SW480 (cell line): ENCODE measurements at regions not wholly inside any gene's neighbourhood (a gene's known extent, or its start where the extent isn't known, plus 50 kb on each side); places are given as distances from the start of the nearest gene placed in this dataset.
"Not testable (repeated sequence)": the region's sequence is repeated elsewhere in the genome, so short reads cannot be mapped to it uniquely, and the experiment has no call there.

Experiments used
- DNase-seq: peaks from one replicate; pipeline ENCODE4 v3.0.0-alpha.2; 2016; ENCODE audit warnings: low spot score

DNA sequence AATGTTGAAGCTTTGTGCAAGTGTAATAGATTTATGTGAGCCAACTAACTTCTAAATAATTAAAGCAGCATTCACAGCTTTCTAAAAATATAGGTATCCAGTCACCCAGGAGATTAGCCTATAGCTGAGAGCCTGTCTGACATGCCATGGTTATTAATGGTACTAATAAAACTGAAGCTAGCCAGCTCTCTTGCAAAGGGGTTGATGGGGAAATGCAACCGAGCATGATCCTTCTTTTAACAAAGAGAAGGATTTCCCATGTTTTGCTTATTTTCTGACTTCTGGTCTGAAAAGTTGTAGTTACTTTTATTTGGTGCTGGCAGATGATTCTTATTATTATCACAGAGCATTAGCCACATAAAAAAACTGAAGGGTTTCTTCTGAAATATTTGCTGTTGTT, 488.7 kb upstream of the CYLC2 start:
- no peak for DNase-seq

DNA sequence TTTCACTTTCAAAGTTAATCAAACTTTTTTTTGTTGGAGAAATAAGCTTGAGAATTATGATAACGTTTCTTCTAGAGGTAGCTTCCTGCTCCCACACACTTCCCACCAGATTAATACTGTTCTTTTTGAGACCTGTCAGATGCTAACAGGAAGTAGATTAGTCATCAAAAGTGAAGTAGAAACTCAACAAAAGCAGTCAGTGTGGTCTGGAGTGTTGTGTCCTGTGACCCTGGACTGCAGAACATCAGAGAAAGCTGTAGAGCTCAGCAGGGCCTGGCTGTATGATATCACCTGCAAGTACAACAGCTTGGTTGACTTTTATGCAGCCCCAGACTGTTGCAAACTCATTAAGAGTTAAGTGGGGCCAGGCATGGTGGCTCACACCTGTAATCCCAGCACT, 495.7 kb upstream of the CYLC2 start:
- no peak for DNase-seq

DNA sequence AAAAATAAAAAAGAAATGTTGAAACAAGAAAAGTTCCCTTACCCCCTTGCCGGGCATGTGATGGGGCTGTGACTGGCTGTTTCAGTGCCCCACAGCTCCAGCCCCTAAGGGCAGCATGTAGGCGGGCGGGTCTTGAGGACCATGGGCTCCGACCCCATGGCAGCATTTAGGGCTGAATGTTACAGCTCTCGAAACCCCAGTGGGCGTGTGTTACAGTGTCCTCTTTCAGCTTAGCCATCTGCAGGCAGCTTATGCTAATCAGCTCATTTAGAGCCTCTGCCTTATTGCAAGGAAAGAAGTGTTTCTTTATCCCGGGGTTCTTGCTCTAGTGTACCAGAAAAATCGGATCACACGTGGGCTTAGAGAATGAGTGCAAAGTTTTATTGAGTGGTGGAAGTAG, 497.4 kb upstream of the CYLC2 start:
- DNase-seq = no peak

DNA sequence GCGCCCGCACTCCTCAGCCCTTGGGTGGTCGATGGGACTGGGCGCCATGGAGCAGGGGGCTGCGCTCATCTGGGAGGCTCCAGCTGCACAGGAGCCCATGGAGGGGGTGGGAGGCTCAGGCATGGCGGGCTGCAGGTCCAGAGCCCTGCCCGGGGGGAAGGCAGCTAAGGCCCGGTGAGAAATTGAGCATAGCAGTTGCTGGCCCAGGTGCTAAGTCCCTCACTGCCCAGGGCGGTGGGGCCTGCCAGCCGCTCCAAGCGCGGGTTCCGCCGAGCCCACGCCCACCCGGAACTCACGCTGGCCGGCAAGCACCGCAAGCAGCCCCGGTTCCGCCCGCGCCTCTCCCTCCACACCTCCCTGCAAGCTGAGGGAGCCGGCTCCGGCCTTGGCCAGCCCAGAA, 508.2 kb upstream of the CYLC2 start:
- DNase-seq = not testable (repeated sequence)

DNA sequence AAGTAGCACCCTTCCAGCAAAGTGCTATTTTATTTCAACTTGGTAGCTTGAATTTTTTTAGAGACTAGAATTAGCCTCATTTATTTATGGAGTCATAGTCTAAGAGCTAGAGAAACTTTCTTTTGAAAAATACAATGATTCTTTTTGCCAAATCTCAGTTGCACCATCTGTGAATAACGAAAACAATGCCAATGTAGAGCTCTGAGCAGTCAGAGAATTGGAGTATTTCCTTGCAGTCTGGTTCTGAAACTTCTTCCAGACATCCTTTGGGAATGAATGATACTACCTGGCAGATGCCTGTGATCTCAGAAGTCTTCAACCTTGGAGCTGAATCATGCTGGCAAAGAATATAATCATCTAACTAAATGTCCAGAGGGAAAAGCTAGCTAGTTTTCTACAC, 511.5 kb upstream of the CYLC2 start:
- no peak for DNase-seq

DNA sequence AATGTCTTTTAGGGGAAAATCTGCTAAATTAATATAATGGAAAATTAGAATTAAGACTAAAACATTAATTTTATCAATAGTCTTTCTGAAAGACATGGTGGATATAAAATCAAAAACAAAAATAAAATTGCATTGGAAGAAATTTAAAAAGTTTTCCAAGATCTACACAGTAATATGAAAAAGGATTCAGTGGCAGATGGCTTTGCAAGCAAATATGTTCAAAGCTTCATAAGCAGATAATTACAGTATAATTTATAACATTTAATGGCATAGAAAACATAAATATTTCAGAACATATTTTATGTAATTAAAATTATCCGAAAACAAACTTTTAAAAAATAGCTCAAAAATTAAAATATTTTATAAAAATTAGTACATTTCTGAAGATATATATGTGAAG, 512.4 kb upstream of the CYLC2 start:
- no peak for DNase-seq

DNA sequence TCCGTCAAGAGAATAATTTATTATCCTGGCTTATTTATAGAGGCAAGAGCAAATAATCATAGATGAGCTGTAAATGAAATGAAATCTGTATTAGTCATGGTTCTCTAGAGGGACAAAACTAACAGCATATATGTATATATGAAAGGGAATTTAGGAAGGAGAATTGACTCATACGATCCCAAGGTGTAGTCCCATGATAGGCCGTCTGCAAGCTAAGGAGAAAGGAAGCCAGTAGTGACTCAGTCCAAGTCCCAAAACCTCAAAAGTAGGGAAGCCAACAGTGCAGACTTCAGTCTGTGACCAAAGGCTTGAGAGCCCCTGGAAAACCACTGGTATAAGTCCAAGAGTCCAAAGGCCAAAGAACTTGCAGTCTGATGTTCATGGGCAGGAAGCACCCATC, 515.9 kb upstream of the CYLC2 start:
- no peak for DNase-seq

DNA sequence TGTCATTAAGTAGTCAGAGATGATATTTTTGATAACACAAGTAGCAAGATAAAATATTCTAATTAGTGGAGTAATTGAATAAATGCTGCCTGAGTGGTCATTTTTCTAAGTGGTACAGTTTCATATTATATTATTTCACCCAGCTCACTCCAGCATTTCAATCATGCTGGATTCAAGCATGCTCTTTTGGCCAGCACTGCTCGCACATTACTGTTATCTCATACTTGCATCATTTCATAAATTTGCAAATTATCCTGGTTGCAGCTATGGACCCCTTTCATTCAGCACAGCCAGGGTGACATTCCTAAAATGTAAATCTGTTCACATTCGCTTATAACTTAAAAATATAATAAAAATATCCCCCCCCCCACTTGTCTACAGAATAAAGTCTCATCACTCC, 520.8 kb upstream of the CYLC2 start:
- DNase-seq = no peak

DNA sequence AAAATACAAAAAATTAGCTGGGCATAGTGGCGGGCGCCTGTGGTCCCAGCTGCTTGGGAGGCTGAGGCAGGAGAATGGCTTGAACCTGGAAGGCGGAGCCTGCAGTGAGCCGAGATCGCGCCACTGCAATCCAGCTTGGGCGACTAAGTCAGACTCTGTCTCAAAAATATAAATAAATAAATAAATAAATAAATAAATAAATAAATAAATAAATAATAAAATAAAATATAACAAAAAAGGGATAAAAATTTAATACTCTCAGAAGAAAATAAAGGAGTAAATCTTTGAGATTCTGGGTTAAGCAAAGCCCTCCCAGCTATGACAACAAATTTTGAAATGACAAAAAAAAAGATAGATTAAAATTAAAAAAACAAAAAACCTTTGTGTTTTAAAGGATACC, 525.7 kb upstream of the CYLC2 start:
- not testable (repeated sequence) for DNase-seq

DNA sequence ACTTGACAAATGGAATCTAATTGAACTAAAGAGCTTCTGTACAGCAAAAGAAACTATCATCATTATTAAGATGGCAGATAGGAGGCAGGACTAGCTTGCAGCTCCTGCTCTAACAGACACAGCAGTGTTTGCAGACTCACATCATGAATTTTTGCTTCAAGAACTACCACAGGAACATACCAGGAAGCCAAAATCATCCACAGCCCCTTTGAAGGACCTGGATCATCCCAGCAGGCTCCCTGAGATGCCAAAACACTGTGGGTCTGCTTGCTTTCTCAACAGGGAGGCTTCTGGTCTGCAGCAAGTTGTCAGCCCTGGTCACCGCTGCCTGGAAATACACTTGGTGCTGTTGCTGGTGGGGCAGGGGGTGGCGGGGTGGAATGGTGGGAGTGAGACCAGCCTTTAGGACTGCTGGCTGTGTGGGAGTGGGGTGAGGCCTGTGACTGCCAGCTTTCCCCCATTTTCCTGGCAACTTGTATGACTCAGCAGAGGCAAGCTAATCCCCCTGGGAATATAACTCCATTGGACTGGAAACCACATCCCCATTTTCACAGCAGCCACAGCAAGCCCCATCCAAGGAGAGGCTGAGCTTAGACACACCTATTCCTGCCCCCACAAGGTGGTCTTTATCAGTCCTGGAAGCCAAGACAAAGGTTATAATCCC, 533.8 kb upstream of the CYLC2 start:
- no peak for DNase-seq

DNA sequence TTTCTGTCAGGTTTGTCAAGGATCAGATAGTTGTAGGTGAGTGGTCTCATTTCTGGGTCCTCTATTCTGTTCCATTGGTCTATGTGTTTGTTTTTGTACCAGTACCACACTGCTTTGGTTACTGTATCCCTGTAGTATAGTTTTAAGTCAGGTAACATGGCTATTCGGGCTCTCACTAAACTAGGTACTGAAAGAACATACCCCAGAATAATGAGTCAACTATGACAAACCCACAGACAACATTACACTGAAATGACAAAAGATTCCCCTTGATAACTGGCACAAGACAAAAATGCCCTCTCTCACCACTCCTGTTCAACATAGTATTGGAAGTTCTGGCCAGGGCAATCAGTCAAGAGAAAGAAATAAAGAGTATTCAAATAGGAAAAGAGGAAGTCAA, 535.3 kb upstream of the CYLC2 start:
- no peak for DNase-seq

DNA sequence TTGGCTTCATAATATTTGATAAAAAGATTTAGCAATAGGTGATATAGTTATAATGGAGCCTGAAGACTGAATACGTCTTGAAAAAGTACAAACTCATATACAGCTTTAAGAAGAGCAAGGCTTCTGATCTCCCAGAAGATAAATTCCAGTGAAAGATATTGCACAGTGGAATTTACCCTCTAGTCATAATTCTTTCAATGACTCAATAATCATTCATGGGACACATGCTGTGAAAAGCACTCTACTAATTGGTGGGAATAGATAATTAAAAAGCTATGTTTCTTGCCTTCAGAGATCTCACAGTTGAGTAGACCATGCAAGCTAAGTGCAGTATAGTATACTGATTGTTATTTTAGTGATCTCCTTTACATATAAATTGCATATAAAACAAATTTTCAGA, 538.6 kb upstream of the CYLC2 start:
- DNase-seq = no peak

DNA sequence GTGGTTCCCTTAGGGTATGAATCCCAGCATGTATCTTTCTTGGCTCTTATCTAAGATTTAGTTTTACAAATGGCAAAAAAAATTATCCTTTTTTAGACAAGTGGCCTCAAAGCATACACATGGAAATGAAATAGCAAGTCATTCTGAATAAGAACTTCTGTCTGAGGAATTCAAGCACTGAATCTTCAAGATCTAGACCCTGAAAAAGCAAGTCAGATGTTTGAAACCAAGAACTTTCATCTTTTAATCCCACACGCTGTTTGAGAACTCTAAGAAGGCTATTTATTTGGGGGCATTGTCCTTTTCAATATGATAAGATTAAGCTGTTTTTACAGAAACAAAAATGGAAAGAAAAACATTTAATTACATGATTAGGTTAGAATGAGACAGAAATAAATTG, 549.2 kb upstream of the CYLC2 start:
- DNase-seq = no peak

DNA sequence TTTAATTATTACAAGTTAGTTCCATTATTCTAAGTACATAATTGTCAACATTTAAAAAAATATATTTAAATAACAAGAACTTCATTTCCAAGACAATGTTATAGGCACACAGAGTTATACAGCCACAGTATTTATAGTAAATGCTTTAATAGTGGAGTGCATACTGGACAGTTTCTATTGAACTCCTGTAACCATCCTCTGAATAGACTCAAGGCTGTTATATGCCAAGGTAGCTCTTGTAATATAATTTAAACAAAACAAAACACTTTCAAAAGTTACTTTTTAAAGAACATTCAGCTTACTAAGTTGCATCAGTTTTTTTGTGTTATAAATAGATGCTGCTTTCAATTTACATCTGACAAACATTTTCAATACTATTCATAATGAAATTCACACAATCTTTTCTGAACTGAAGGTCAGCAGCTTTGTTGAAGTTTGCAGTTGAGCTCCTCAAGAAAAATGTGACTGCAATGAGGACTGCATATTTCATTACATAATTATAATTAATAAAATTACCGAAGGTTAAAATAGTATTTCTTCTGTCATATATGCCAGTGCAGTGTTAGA, 549.9 kb upstream of the CYLC2 start:
- DNase-seq = no peak

DNA sequence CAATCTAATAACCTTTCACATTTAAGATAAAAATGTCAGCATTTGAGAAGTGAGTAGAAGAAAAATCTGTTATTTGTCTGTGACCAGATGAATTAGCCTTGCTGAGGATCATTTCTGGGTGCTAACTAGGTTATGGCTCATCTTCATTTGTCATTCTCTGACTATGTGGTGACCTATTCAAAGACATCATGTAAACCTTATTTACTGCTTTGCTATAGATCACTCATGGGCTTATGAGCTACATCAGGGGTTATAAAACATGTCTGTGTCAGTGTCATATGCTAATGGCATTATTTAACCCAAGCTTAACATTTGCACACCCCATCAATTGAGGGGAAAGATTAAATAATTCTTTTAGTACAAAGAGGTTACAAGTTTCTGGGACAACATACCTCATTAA, 555.5 kb upstream of the CYLC2 start:
- DNase-seq = no peak

DNA sequence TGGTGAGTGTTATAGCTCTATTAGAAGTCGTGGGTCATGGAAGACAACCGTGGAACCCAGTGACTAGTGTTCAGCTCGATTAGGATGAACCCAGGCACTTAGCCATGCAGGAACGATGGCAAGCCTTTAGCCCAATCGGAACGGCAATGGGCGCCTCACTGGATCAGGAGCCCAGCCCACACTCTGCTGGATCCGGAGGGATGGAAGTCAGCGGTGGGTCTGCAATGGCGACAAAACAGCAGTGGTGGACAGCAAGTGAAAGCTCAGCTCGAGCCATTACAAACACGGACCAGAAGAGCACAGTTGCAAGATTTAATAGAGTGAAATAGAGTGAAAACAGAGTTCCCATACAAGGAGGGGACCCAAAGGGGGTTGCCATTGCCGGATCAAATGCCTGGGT, 558.5 kb upstream of the CYLC2 start:
- DNase-seq = not testable (repeated sequence)

DNA sequence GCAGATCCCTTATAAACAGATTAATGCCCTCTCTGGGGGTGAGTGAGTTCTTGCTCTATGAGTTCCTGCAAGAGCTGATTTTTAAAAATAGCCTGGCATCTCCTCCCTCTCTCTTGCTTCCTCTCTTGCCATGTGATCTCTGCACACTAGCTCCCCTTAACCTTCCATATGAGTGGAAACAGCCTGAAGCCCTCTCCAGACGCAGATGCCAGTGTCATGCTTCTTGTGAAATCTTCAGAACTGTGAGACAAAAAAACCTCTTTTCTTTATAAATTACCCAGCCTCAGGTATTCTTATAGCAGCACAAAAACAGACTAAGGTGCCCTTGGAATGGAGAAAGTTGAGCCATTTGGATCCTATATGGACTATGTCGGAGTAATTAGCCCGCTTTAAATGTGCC, 559.7 kb upstream of the CYLC2 start:
- no peak for DNase-seq

DNA sequence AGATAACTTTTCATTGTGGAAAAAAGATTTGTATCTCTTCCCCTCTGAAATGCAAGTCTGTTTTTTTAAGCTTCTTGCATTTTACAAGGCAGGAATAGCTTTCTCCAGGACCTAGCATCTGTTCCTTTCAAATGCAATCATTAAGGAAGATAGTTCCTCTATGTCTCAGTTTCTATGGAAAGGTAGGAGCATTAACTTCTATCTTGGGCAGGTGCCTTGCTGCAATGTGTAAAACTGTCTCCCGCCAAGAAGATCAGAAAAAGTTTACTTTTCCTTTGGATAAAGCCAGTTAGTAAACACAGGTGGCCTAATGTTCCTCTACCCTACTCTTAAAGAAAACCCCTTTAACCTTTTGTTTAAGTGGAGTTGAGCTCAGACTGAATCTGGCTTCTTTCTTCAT, 560.6 kb upstream of the CYLC2 start:
- no peak for DNase-seq

DNA sequence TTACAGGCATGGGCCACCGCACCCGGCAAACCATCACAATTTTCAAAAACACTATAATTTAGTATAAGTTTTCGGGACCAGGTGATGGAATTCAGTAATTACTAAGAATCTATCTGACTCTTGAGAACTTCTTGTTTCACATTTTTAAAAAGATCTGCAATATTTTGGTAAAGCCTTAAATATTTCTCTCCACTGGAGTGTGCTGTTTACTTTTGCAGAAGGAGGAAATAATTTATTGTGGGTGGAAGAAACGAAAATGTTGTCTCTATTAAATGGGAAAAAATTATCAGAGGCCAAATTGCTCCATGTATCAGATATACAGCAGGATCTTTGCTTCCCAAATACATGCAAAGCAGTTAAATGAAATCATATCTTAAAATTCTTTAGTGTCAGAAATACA, 566.8 kb upstream of the CYLC2 start:
- DNase-seq = no peak

DNA sequence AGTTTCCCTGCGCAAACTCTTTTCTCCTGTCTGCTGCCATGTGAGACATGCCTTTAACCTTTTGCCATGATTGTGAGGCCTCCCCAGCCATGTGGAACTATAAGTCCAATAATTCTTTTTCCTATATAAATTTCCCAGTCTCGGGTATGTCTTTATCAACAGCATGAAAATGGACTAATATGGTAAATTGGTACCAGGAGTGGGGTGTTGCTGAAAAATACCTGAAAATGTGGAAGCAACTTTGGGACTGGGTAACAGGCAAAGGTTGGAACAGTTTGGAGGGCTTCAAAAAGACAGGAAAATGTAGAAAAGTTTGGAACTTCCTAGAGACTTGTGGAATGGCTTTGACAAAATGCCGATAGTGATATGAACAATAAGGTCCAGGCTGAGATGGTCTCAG, 578.9 kb upstream of the CYLC2 start:
- DNase-seq = not testable (repeated sequence)

DNA sequence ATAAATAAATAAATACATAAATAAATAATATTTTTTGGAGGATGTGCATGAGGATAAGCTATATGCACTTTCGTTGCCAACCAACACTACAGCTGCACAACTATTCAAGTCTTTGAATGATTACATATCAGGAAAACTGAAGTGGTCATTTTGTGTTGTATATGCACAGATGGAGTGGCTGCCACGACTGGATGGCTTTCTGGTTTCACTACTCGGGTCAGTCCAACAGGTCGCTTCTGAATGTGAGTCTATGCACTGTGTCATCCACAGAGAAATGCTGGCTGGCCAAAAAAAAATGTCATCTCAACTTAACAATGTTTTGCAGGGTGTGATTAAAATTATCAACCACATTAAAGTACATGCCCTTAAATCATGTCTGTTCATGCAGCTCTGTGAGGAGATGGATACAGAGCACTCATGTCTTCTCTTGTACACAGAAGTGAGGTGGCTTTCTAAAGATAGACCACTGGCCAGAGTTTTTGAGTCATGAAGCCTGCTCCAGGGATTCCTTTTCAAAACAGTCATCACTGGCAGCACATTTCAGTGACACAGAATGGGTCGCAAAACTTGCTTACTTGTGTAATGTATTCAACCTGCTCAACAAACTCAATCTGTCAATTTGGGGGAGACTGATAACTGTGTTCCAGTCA, 589.8 kb upstream of the CYLC2 start:
- no peak for DNase-seq

DNA sequence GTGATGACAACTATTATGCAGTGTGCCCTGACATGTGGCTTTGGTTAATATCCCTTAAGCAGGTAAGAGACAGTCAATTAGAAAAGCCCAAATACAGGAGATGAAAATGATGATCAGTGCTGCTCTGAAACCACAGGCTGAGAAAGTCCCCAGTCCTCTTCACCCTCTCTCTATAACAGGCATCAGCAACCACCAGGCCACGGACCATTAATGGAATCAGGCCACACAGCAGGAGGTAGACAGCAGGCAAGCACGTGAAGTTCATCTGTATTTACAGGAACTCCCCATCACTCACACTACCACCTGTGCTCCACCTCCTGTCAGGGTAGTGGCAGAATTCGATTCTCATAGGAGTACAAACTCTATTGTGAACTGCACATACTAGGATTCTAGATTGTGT, 591.6 kb upstream of the CYLC2 start:
- no peak for DNase-seq

DNA sequence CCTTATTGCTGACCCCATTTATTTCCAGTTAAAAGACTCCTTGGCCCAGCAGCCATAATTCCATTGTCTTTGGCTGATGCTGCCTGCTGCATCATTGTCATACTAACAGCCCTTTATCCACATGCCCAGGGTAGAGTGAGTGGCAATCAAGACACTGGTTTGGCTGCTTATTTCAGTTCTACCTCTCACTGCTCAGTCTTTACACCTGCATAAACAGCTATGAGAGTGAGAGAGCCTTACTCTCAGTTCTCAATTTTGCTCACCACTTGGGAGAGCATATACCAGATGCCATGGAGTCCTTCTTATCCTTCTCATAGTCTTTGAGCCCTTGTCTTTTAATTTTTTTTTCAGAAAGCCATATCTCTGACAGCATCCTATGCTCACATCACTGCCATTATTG, 596.9 kb upstream of the CYLC2 start:
- no peak for DNase-seq

DNA sequence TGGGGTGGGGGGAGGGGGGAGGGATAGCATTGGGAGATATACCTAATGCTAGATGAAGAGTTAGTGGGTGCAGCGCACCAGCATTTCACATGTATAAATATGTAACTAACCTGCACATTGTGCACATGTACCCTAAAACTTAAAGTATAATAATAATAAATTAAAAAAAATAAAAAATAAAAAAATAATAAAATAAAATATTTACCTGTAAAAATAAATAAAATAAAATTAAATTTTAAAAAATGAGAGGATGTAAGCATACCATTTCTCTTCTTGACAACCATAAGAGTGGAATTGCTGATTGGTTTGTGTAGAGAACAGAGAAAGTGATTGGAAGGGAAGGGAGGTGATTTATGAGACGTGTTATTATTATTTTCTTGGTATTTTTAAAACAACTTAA, 609.5 kb upstream of the CYLC2 start:
- DNase-seq = not testable (repeated sequence)
